H1 (cell line): ENCODE measurements at regions not wholly inside any gene's neighbourhood (a gene's known extent, or its start where the extent isn't known, plus 50 kb on each side); places are given as distances from the start of the nearest gene placed in this dataset.

ENCODE experiments used
- ATF2 ChIP-seq: IDR thresholded peaks from 2 replicates; pipeline ENCODE4 v1.6.1; 2012; ENCODE audit warnings: low read length, inconsistent platforms
- FOSL1 ChIP-seq: IDR thresholded peaks from 2 replicates; pipeline ENCODE4 v1.6.1; 2011; ENCODE audit warnings: mild to moderate bottlenecking, low read depth, low read length, moderate library complexity; ENCODE audit not compliant: insufficient read depth
- HDAC2 ChIP-seq, 2 experiments: fragments of 300-600 bp in 1 of 2; sonication (generic) in 1 of 2; IDR thresholded peaks; 2 replicates each; pipeline ENCODE4 v1.6.1; 2011 to 2012; ENCODE audit warnings: low read depth in 2 of 2, low read length in 2 of 2, mild to moderate bottlenecking in 2 of 2, moderate library complexity in 2 of 2, borderline replicate concordance in 1 of 2, inconsistent platforms in 1 of 2
- MAFK ChIP-seq: IDR thresholded peaks from 2 replicates; pipeline ENCODE4 v1.6.1; 2012; ENCODE audit warnings: low read depth, mild to moderate bottlenecking, improper control_type of control experiment, low read length

- TF ChIP-seq FOSL1, result no peak
- no peak for TF ChIP-seq ATF2
- TF ChIP-seq MAFK, result no peak
- no peak for TF ChIP-seq HDAC2 (IDR thresholded peaks at IDR 0.05; ENCODE audit: borderline replicate concordance in 1 of 2, low read depth in 2 of 2, low read length in 2 of 2)
Observed at GRCh38 chr14:104515059-104515810, 64.3 kb upstream of the C14orf180 start.
